Erythroblast (primary cell): ENCODE measurements at regions not wholly inside any gene's neighbourhood (a gene's known extent, or its start where the extent isn't known, plus 50 kb on each side); places are given as distances from the start of the nearest gene placed in this dataset.

Experiments used
- GATA1 ChIP-seq: IDR thresholded peaks from 2 replicates; pipeline ENCODE4 v1.6.1; 2011; ENCODE audit warnings: low read depth, mild to moderate bottlenecking, control low read depth, low read length, moderate library complexity
- POLR2A ChIP-seq: IDR thresholded peaks from 2 replicates; pipeline ENCODE4 v1.6.1; 2011; ENCODE audit warnings: mild to moderate bottlenecking, low read length

DNA sequence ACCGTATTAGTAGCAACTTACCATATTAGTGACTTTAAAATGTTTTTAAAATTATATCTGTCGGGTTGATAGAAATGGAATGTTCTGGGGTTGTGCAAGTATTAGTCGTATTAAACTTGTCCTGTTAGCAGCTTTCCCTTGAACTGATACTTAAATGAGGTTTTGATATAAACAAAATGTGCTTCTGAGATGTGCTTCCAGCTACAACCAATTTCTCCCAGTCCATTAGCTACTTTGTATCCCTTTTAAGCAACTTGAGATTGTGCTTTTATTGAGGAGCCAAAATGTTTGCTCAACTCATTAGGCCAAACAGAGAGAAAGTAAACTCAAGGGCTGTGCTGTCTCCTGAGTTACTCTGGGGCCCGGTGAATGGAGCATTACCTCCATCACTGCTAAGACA is 255.0 kb upstream of the RBFOX1 start:
- TF ChIP-seq POLR2A (no peak), GATA1 (no peak)
